GM12872 (cell line): ENCODE measurements at regions not wholly inside any gene's neighbourhood (a gene's known extent, or its start where the extent isn't known, plus 50 kb on each side); places are given as distances from the start of the nearest gene placed in this dataset.

Source experiments
- CTCF ChIP-seq: IDR thresholded peaks from 3 replicates; pipeline ENCODE4 v1.5.1; 2011; ENCODE audit warnings: low read depth, mild to moderate bottlenecking, low read length, moderate library complexity; ENCODE audit not compliant: insufficient read depth

DNA sequence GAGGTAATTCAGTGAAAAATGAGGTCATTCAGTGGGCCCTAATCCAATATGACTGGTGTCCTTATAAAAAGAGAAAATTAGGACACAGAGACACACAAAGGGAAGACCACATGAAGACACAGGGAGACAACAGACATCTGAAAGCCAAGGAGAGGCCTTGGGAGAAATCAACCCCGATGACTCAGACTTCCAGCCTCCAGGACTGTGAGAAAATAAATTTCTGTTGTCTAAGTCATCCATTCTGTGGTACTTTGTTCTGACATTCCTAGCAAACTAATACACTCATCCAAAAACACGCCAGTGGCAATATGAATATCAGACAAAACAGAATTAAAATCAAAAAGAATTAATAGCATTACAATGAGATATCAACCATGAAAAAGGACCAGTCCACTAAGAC, 303.7 kb downstream of the SS18 start:
- no peak for TF ChIP-seq CTCF

GRCh38 chr18:25780105-25780504, 310.3 kb downstream of the SS18 start:
- TF ChIP-seq CTCF = no peak

DNA sequence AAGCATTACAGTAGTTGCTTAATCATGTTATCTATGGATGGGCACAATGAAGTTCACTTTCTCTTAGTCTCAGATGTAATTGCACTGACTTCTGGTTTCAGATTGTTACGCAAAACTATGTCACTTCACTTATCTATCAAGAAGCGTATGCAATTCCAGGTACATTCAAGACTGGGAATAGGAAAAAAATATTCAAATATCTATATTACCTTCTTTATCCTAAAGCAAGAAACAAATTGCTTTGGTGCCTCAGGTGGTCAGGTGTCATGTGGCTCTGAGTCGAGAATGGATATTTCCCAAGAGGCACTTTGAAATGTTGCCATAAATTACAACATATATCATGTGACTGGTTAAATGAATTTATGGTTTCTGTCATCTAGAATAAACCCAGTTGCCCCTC, 318.6 kb downstream of the SS18 start:
- no peak for TF ChIP-seq CTCF

DNA sequence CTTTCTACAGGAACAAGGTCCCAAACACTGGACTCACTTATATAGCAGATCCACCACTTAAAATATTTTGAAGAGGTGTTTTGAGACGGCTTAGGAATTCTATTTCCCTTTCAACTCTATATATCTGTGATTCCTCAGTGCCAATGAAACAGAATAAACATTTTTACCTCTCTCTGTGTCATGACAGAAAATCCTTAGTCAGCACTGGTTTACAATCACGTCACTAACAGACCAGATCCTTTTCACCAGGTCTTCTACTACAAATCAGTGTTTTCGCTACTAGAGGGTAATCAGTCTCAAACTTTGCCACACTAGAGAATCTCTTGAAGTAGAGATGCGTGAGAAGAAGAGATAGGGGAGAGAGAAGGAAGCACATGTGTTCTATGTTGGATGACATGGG, 325.6 kb downstream of the SS18 start:
- TF ChIP-seq CTCF = no peak

DNA sequence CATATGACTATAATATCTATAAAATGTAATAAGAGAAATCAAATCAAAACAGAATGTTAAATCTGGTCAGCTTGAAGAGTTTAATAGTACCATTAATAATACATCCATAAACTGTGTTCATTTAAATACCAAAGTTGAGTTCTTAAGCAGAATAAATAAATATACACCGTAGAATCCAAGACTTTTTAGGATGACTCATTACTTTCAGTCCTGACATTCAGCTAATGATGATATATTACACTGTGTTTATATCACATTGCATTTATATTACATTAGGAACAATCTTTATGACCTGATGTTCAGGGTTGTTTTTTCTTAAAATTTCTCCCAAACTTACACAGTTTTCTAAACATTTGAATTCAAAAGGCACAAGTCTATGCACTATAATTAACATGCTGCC, 331.3 kb downstream of the SS18 start:
- no peak for TF ChIP-seq CTCF

- no peak for TF ChIP-seq CTCF
These were observed 346.7 kb downstream of the SS18 start for GRCh38 chr18:25743646-25744151.

DNA sequence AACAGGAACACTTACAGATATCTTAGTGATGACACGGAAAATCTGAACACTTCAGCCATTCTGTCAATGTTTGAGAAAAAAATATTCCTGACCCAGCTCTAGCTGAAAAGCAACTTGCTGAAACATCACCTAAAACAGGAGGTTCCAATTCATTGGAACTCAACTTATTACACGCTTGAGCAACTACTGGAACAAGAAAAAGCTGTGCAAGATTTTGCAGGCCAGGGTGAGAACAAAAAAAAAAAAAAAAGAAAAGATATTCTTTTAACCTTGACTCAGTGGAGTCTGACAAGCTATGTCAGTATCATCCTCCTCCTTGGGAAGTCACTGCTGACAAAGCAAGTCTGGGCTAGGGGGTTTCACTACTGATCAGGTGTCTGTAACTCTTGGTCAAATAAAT, 351.0 kb downstream of the SS18 start:
- TF ChIP-seq CTCF = no peak

DNA sequence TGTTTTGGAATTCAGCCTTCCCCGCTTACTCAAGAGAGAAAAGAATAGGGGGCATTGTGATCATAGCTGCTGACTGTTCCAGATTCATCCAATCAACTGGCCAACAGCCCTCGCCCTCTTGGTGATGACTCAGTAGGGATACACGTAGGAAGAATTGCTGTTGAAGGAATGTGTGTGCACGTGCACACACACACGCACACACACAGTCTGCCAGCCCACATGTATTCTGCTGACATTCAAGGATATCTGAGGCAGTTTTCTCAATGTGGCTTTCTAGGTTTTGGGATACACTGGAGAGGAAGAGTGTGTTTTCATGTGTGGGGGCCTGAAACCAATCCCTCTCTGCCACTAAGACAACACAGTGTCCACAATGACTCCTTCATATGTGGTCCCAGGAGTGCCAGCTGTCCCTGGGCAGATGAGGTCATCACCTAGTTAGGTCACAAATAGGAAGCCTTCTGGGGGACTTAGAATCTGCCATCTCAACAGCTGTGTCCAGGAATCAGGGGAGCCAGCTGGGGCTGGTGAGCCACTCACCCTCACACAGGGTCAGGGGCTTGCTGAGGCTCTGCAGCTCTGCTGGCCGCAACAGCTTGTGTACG, 352.6 kb downstream of the SS18 start:
- no peak for TF ChIP-seq CTCF
